Endothelial cell of umbilical vein (primary cell): ENCODE measurements at regions not wholly inside any gene's neighbourhood (a gene's known extent, or its start where the extent isn't known, plus 50 kb on each side); places are given as distances from the start of the nearest gene placed in this dataset.

Experiments
- EZH2 ChIP-seq: IDR thresholded peaks from 2 replicates; pipeline ENCODE4 v1.6.1; 2012; ENCODE audit warnings: borderline replicate concordance, low read depth, mild to moderate bottlenecking, moderate library complexity, low read length, inconsistent platforms; ENCODE audit not compliant: severe bottlenecking
- FOS ChIP-seq: IDR thresholded peaks from 2 replicates; pipeline ENCODE4 v1.6.1; 2011; ENCODE audit warnings: mild to moderate bottlenecking, low read length, moderate library complexity, borderline replicate concordance; ENCODE audit not compliant: insufficient read depth
- MAX ChIP-seq: IDR thresholded peaks from 2 replicates; pipeline ENCODE4 v1.6.1; 2011; ENCODE audit not compliant: insufficient read depth, insufficient read length
- MYC ChIP-seq: IDR thresholded peaks from one replicate; pipeline ENCODE4 v1.6.1; 2011; ENCODE audit warnings: mild to moderate bottlenecking, low read depth, low read length
- POLR2A ChIP-seq: IDR thresholded peaks from 2 replicates; pipeline ENCODE4 v1.6.1; 2012; ENCODE audit warnings: low read depth, mild to moderate bottlenecking, control low read depth, low read length
- TF ChIP-seq, protein P1 (sequence below), 2 donors: IDR thresholded peaks; 1 replicate in 1 of 2; 2 replicates in 1 of 2; pipeline ENCODE4 v1.5.1; 2011; ENCODE audit warnings: low read length in 2 of 2, mild to moderate bottlenecking in 2 of 2, moderate library complexity in 2 of 2, control low read depth in 1 of 2, inconsistent platforms in 1 of 2, low read depth in 1 of 2; ENCODE audit not compliant: insufficient read depth in 1 of 2; ENCODE audit errors: extremely low read depth in 1 of 2

GRCh38 chr1:181208083-181208482 is 119.6 kb downstream of the IER5 start:
- TF ChIP-seq MAX, result no peak
- no peak for TF ChIP-seq POLR2A
- TF ChIP-seq, protein P1, sequence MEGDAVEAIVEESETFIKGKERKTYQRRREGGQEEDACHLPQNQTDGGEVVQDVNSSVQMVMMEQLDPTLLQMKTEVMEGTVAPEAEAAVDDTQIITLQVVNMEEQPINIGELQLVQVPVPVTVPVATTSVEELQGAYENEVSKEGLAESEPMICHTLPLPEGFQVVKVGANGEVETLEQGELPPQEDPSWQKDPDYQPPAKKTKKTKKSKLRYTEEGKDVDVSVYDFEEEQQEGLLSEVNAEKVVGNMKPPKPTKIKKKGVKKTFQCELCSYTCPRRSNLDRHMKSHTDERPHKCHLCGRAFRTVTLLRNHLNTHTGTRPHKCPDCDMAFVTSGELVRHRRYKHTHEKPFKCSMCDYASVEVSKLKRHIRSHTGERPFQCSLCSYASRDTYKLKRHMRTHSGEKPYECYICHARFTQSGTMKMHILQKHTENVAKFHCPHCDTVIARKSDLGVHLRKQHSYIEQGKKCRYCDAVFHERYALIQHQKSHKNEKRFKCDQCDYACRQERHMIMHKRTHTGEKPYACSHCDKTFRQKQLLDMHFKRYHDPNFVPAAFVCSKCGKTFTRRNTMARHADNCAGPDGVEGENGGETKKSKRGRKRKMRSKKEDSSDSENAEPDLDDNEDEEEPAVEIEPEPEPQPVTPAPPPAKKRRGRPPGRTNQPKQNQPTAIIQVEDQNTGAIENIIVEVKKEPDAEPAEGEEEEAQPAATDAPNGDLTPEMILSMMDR (IDR thresholded peaks at IDR 0.05; ENCODE audit: extremely low read depth in 1 of 2, insufficient read depth in 1 of 2, low read depth in 1 of 2, low read length in 2 of 2), result no peak
- TF ChIP-seq EZH2, result no peak
- TF ChIP-seq FOS, result no peak
- TF ChIP-seq MYC, result no peak
